ENCODE measurements at regions not wholly inside any gene's neighbourhood (a gene's known extent, or its start where the extent isn't known, plus 50 kb on each side); places are given as distances from the start of the nearest gene placed in this dataset.
"Not testable (repeated sequence)": the region's sequence is repeated elsewhere in the genome, so short reads cannot be mapped to it uniquely, and the experiment has no call there.

- not testable (repeated sequence) for H3K14ac ChIP-seq (ENCODE audit: insufficient read depth, low read length); H3K79me1 ChIP-seq (ENCODE audit: insufficient read depth, low read depth, low read length, poor library complexity, severe bottlenecking); H3K4me2 ChIP-seq (ENCODE audit: insufficient read depth, insufficient read length, low read length); H2BK120ac ChIP-seq (ENCODE audit: low read depth, low read length, poor library complexity, severe bottlenecking); H4K8ac ChIP-seq (replicated peaks; ENCODE audit: insufficient read length, low read depth, low read length); H3T11ph ChIP-seq (ENCODE audit: low read length); H4K5ac ChIP-seq (ENCODE audit: insufficient read length, low read depth, low read length); H3K27ac ChIP-seq (ENCODE audit: insufficient read length, low read depth, low read length); H3K18ac ChIP-seq (ENCODE audit: insufficient read length, low read depth, low read length); H4K91ac ChIP-seq (ENCODE audit: insufficient read length, low read depth, low read length); H4K20me1 ChIP-seq (ENCODE audit: control insufficient read depth, insufficient read depth, insufficient read length); H3K27me3 ChIP-seq (ENCODE audit: insufficient read depth, low read length); H3K9ac ChIP-seq (ENCODE audit: extremely low read depth, insufficient read length, low read length); H3K23me2 ChIP-seq (ENCODE audit: insufficient read length, low read depth, low read length, poor library complexity, severe bottlenecking); H2BK5ac ChIP-seq (ENCODE audit: insufficient read length, low read length); H3K9me3 ChIP-seq (ENCODE audit: control insufficient read depth, low read depth, low read length); H3K4me1 ChIP-seq (ENCODE audit: insufficient read depth, low read length); H3K56ac ChIP-seq (ENCODE audit: insufficient read length, low read depth, low read length); H3K4me3 Mint-ChIP-seq; H3K27me3 Mint-ChIP-seq (ENCODE audit: low read depth); H2BK15ac ChIP-seq (ENCODE audit: low read depth, low read length); H3K23ac ChIP-seq (ENCODE audit: insufficient read length, low read depth, low read length); H2AFZ ChIP-seq (ENCODE audit: low read length); H3K79me2 ChIP-seq (ENCODE audit: insufficient read depth, low read length); DNase-seq; H3K4ac ChIP-seq (ENCODE audit: low read depth, low read length); H2BK12ac ChIP-seq (ENCODE audit: insufficient read length, low read depth, low read length); H2BK20ac ChIP-seq (ENCODE audit: low read depth, low read length, poor library complexity, severe bottlenecking); H2AK5ac ChIP-seq (ENCODE audit: insufficient read length, low read length)
- Mint-ChIP-seq H3K36me3 (ENCODE audit: insufficient read depth in 1 of 3, low read depth in 3 of 3) (peaks cover 29 to 30% (median 29%) of the 10 kb centered on the region in 3 experiments), H3K27ac (peak overlapping the region in 1 of 3 experiments; percentile 59; a peak in 1 of 7 replicates), H3K9me3 (peaks cover 16 to 19% of the 10 kb centered on the region in 2 experiments), H3K4me1 (peaks cover 10 to 17% of the 10 kb centered on the region in 2 experiments)
- no CpG with 5 or more reads among the region's 57 CpGs for WGBS (ENCODE audit: extremely low coverage, insufficient read length, low lambda C conversion rate)
Measured at GRCh38 chr3:51607591-51608325, 63.3 kb upstream of the TEX264 start.

Measured in H9 (cell line).